ENCODE measurements at regions not wholly inside any gene's neighbourhood (a gene's known extent, or its start where the extent isn't known, plus 50 kb on each side); places are given as distances from the start of the nearest gene placed in this dataset.

- no peak overlapping the region for H3K4me3 ChIP-seq (ENCODE audit: low read depth, low read length)
- H3K27me3 ChIP-seq (replicated peaks; ENCODE audit: control insufficient read depth, insufficient read depth, low read length), result no peaks in the 10 kb centered on the region
- Mint-ChIP-seq H3K27me3 (ENCODE audit: insufficient read depth, unreplicated experiment) (no peaks in the 10 kb centered on the region), H3K4me3 (ENCODE audit: unreplicated experiment) (no peak overlapping the region), H3K4me1 (ENCODE audit: low read depth, unreplicated experiment) (no peaks in the 10 kb centered on the region), H3K36me3 (ENCODE audit: insufficient read depth, unreplicated experiment) (no peaks in the 10 kb centered on the region), H3K9me3 (ENCODE audit: unreplicated experiment) (peaks cover 11% of the 10 kb centered on the region), H3K27ac (ENCODE audit: unreplicated experiment) (no peak overlapping the region)
- POLR2A ChIA-PET, result no interaction called here
- H3K9me3 ChIP-seq, result no peaks in the 10 kb centered on the region
- CTCF ChIA-PET, result no interaction called here
- DNase-seq, result no peak
- no peaks in the 10 kb centered on the region for H3K4me1 ChIP-seq
- no peak for TF ChIP-seq CTCF (IDR thresholded peaks at IDR 0.05; ENCODE audit: insufficient read depth in 1 of 2, low read depth in 1 of 2, low read length in 1 of 2, severe bottlenecking in 1 of 2, unreplicated experiment in 1 of 2)
- BruUV-seq (replicated peaks), result no TSS peak
- intact Hi-C loops (cut with micrococcal nuclease; ENCODE audit: unreplicated experiment), result loop anchor here (10.0 kb wide), 1 partner anchor 189 kb away; no protein-coding TSS in a partner anchor
- no peaks in the 10 kb centered on the region for H3K36me3 ChIP-seq (ENCODE audit: control insufficient read depth, insufficient read depth, low read length)
These were observed 150.6 kb downstream of the ERCC6L2 start for GRCh38 chr9:96025995-96026602.

GRCh38 chr9:96023486-96023885, 148.0 kb downstream of the ERCC6L2 start:
- CTCF ChIA-PET, result no interaction called here
- H3K4me3 Mint-ChIP-seq (ENCODE audit: unreplicated experiment), result peak overlapping the region; percentile 15

GRCh38 chr9:96022445-96023051, 147.1 kb downstream of the ERCC6L2 start:
- Mint-ChIP-seq H3K4me3 (ENCODE audit: unreplicated experiment) (peak overlapping the region; percentile 83), H3K36me3 (ENCODE audit: insufficient read depth, unreplicated experiment) (peaks cover 7% of the 10 kb centered on the region), H3K27me3 (ENCODE audit: insufficient read depth, unreplicated experiment) (no peaks in the 10 kb centered on the region), H3K27ac (ENCODE audit: unreplicated experiment) (no peak overlapping the region), H3K9me3 (ENCODE audit: unreplicated experiment) (peaks cover 11% of the 10 kb centered on the region), H3K4me1 (ENCODE audit: low read depth, unreplicated experiment) (no peaks in the 10 kb centered on the region)
- Histone ChIP-seq H3K36me3 (ENCODE audit: control insufficient read depth, insufficient read depth, low read length) (no peaks in the 10 kb centered on the region), H3K9me3 (no peaks in the 10 kb centered on the region), H3K4me3 (ENCODE audit: low read depth, low read length) (no peak overlapping the region), H3K27me3 (replicated peaks; ENCODE audit: control insufficient read depth, insufficient read depth, low read length) (no peaks in the 10 kb centered on the region), H3K4me1 (no peaks in the 10 kb centered on the region)
- intact Hi-C loops (cut with micrococcal nuclease; ENCODE audit: unreplicated experiment), result loop anchor here (10.0 kb wide), 1 partner anchor 192 kb away; no protein-coding TSS in a partner anchor
- TF ChIP-seq CTCF (IDR thresholded peaks at IDR 0.05; ENCODE audit: insufficient read depth in 1 of 2, low read depth in 1 of 2, low read length in 1 of 2, severe bottlenecking in 1 of 2, unreplicated experiment in 1 of 2), result no peak
- ChIA-PET CTCF (no interaction called here), POLR2A (no interaction called here)
- no TSS peak for BruUV-seq (replicated peaks)
- DNase-seq, result no peak

More at GRCh38 chr9:96023486-96023885, 148.0 kb downstream of the ERCC6L2 start:
- Histone ChIP-seq H3K27me3 (replicated peaks; ENCODE audit: control insufficient read depth, insufficient read depth, low read length) (no peaks in the 10 kb centered on the region), H3K36me3 (ENCODE audit: control insufficient read depth, insufficient read depth, low read length) (no peaks in the 10 kb centered on the region), H3K4me3 (ENCODE audit: low read depth, low read length) (no peak overlapping the region), H3K4me1 (no peaks in the 10 kb centered on the region), H3K9me3 (no peaks in the 10 kb centered on the region)
- BruUV-seq (replicated peaks), result no TSS peak
- Mint-ChIP-seq H3K27me3 (ENCODE audit: insufficient read depth, unreplicated experiment) (no peaks in the 10 kb centered on the region), H3K27ac (ENCODE audit: unreplicated experiment) (no peak overlapping the region), H3K9me3 (ENCODE audit: unreplicated experiment) (peaks cover 11% of the 10 kb centered on the region), H3K36me3 (ENCODE audit: insufficient read depth, unreplicated experiment) (peaks cover 7% of the 10 kb centered on the region), H3K4me1 (ENCODE audit: low read depth, unreplicated experiment) (no peaks in the 10 kb centered on the region)
- TF ChIP-seq CTCF (IDR thresholded peaks at IDR 0.05; ENCODE audit: insufficient read depth in 1 of 2, low read depth in 1 of 2, low read length in 1 of 2, severe bottlenecking in 1 of 2, unreplicated experiment in 1 of 2), result no peak
- POLR2A ChIA-PET, result no interaction called here
- intact Hi-C loops (cut with micrococcal nuclease; ENCODE audit: unreplicated experiment), result loop anchor here (10.0 kb wide), 1 partner anchor 191 kb away; no protein-coding TSS in a partner anchor
- DNase-seq, result no peak

Measured in Caco-2 (cell line).